ENCODE measurements at regions not wholly inside any gene's neighbourhood (a gene's known extent, or its start where the extent isn't known, plus 50 kb on each side); places are given as distances from the start of the nearest gene placed in this dataset.

- no peak for TF ChIP-seq ZNF532 (CRISPR knock-in tag; IDR thresholded peaks at IDR 0.05; ENCODE audit: borderline replicate concordance)
- no peak for TF ChIP-seq ZNF121 (CRISPR knock-in tag; IDR thresholded peaks at IDR 0.05)
- TF ChIP-seq CDX4 (CRISPR knock-in tag; IDR thresholded peaks at IDR 0.05; ENCODE audit: borderline replicate concordance) = no peak
- no peak for TF ChIP-seq E2F1 (CRISPR knock-in tag; IDR thresholded peaks at IDR 0.05)
Measured at GRCh38 chr1:164020391-164020790, 538.6 kb upstream of the PBX1 start (continued).

- ChIA-PET CTCF (no interaction called here), POLR2A (no interaction called here)
- Mint-ChIP-seq H3K4me1 (no peaks in the 10 kb centered on the region), H3K9me3 (peaks cover 26% of the 10 kb centered on the region), H3K27me3 (ENCODE audit: low read depth) (no peaks in the 10 kb centered on the region), H3K27ac (no peak overlapping the region), H3K36me3 (peaks cover 4% of the 10 kb centered on the region), H3K4me3 (no peak overlapping the region)
- ATAC-seq (no peak), DNase-seq (ENCODE audit: low spot score) (no peak)
- no peak for TF ChIP-seq HMGA2 (CRISPR knock-in tag; IDR thresholded peaks at IDR 0.05)
- TF ChIP-seq TCF7 (CRISPR knock-in tag; IDR thresholded peaks at IDR 0.05; ENCODE audit: low read depth) = no peak
- no peak for TF ChIP-seq CREM (CRISPR knock-in tag; IDR thresholded peaks at IDR 0.05)
- TF ChIP-seq, protein P1, sequence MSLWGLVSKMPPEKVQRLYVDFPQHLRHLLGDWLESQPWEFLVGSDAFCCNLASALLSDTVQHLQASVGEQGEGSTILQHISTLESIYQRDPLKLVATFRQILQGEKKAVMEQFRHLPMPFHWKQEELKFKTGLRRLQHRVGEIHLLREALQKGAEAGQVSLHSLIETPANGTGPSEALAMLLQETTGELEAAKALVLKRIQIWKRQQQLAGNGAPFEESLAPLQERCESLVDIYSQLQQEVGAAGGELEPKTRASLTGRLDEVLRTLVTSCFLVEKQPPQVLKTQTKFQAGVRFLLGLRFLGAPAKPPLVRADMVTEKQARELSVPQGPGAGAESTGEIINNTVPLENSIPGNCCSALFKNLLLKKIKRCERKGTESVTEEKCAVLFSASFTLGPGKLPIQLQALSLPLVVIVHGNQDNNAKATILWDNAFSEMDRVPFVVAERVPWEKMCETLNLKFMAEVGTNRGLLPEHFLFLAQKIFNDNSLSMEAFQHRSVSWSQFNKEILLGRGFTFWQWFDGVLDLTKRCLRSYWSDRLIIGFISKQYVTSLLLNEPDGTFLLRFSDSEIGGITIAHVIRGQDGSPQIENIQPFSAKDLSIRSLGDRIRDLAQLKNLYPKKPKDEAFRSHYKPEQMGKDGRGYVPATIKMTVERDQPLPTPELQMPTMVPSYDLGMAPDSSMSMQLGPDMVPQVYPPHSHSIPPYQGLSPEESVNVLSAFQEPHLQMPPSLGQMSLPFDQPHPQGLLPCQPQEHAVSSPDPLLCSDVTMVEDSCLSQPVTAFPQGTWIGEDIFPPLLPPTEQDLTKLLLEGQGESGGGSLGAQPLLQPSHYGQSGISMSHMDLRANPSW (CRISPR knock-in tag; conservative IDR thresholded peaks at IDR 0.05; ENCODE audit: low read depth) = no peak
Measured at GRCh38 chr1:164021813-164022212, 537.2 kb upstream of the PBX1 start.

DNA sequence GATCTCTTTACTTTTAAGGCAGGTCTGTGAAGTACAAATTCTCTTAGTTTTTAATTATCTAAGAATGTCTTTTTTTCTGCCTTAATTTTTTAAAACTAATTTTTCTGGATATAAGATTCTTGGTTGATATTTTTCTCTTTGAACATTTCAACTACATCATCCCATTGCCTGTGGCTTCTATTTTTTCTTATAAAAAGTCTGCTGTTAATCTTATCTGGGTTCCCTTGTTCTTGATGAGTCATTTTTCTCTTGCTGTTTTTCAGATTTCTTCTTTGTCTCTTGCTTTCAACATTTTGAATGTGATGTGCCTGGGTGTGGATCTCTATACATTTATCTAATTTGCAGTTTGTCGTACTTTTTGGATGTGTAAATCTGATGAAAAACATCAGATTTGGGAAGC lies 525.2 kb upstream of the PBX1 start:
- no peak overlapping the region for H3K27ac Mint-ChIP-seq
- ATAC-seq = no peak
- peaks cover 32% of the 10 kb centered on the region for H3K36me3 Mint-ChIP-seq
- ChIA-PET POLR2A (no interaction called here), CTCF (no interaction called here)
- TF ChIP-seq ZNF317 (CRISPR knock-in tag; IDR thresholded peaks at IDR 0.05; ENCODE audit: borderline replicate concordance, low read depth) = peak; percentile 81
- TF ChIP-seq, protein P2, sequence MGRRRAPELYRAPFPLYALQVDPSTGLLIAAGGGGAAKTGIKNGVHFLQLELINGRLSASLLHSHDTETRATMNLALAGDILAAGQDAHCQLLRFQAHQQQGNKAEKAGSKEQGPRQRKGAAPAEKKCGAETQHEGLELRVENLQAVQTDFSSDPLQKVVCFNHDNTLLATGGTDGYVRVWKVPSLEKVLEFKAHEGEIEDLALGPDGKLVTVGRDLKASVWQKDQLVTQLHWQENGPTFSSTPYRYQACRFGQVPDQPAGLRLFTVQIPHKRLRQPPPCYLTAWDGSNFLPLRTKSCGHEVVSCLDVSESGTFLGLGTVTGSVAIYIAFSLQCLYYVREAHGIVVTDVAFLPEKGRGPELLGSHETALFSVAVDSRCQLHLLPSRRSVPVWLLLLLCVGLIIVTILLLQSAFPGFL (CRISPR knock-in tag; IDR thresholded peaks at IDR 0.05; ENCODE audit: borderline replicate concordance) = no peak
- no peaks in the 10 kb centered on the region for H3K4me1 Mint-ChIP-seq
- no peaks in the 10 kb centered on the region; the same call in 1 of the 2 replicates for H3K27me3 Mint-ChIP-seq (ENCODE audit: low read depth)
- no peak overlapping the region for H3K4me3 Mint-ChIP-seq
- H3K9me3 Mint-ChIP-seq = peaks cover 46% of the 10 kb centered on the region
- DNase-seq (ENCODE audit: low spot score) = no peak

Data from WTC11 (cell line).